ENCODE measurements at regions not wholly inside any gene's neighbourhood (a gene's known extent, or its start where the extent isn't known, plus 50 kb on each side); places are given as distances from the start of the nearest gene placed in this dataset.

DNA sequence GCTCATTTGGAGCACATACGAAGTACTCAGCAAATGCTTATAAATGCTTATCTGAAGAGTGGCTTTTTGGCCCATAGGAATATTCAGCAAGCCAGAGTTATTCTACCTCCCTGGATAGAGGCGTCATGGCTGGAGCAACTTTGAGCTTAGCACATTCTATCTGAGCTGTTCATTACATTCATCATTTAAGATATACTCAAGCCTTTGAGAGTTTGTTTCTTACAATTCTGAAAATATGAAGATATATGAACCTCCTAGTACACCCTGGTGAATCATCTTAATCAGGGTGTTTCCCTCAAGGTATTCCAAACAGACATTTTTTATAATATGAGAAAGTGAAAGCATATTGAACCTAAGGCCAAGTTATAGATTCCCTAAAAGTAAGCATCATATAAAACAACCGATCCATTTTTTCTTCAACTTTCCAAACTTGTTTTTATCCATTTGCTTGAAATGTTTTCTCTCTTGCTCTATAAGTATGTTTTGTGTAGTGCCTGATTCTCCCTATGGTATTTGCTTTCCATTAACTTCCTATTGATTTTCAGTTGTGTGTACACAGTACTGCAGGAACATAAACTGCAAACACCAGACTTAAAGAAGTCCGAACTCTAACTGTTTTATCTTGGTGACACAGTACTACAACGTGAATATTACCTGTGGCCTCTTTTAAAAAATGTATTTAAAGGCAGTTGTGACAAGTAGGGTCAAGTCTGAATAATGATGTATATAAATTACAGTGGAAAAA, 139.7 kb upstream of the PTPRK start:
- TF ChIP-seq, protein P1, sequence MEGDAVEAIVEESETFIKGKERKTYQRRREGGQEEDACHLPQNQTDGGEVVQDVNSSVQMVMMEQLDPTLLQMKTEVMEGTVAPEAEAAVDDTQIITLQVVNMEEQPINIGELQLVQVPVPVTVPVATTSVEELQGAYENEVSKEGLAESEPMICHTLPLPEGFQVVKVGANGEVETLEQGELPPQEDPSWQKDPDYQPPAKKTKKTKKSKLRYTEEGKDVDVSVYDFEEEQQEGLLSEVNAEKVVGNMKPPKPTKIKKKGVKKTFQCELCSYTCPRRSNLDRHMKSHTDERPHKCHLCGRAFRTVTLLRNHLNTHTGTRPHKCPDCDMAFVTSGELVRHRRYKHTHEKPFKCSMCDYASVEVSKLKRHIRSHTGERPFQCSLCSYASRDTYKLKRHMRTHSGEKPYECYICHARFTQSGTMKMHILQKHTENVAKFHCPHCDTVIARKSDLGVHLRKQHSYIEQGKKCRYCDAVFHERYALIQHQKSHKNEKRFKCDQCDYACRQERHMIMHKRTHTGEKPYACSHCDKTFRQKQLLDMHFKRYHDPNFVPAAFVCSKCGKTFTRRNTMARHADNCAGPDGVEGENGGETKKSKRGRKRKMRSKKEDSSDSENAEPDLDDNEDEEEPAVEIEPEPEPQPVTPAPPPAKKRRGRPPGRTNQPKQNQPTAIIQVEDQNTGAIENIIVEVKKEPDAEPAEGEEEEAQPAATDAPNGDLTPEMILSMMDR (IDR thresholded peaks at IDR 0.05) = no peak
- TF ChIP-seq POLR2A (IDR thresholded peaks at IDR 0.05) = no peak

Measured in thyroid gland (tissue), 4 donors.